Astrocyte of the hippocampus (primary cell): ENCODE measurements at regions not wholly inside any gene's neighbourhood (a gene's known extent, or its start where the extent isn't known, plus 50 kb on each side); places are given as distances from the start of the nearest gene placed in this dataset.
"Not testable (repeated sequence)": the region's sequence is repeated elsewhere in the genome, so short reads cannot be mapped to it uniquely, and the experiment has no call there.

ENCODE experiments used
- DNase-seq: peaks from one replicate; pipeline ENCODE4 v3.0.0; 2011; ENCODE audit warnings: low read depth, low spot score

DNA sequence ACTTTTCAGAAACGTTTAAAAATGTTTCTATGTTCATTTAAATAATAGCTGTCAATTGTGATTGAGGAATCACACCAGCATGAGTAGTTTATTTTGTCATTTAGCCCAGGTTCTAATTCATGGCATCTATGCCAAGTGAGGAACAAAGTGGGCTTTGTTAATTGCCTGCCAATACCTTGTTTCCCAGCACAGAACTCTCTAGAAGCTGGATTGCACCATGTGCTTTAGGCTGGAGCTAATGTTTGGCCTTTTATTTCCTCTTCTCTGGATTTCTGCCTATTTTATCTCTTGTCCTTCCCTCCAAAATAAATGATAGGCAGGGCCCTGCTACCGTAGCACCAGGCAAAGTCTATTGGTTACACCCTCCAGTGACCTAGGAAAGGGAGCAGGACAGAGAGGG, 109.9 kb upstream of the ITGB1 start:
- DNase-seq = peak; percentile 10

- peak; percentile 6 for DNase-seq
These were observed 109.5 kb upstream of the ITGB1 start for GRCh38 chr10:33067481-33067880.

GRCh38 chr10:33066558-33067236, 108.7 kb upstream of the ITGB1 start:
- DNase-seq = no peak

- DNase-seq = no peak
These were observed 107.1 kb upstream of the ITGB1 start for GRCh38 chr10:33065111-33065510.

- no peak for DNase-seq
These were observed 106.7 kb upstream of the ITGB1 start for GRCh38 chr10:33064706-33065105.

GRCh38 chr10:33057620-33058019, 99.6 kb upstream of the ITGB1 start:
- DNase-seq = no peak

- DNase-seq = no peak
These were observed 99.0 kb upstream of the ITGB1 start for GRCh38 chr10:33056828-33057596.

- peak; percentile 65 for DNase-seq
These were observed 97.6 kb upstream of the ITGB1 start for GRCh38 chr10:33055625-33056024.

GRCh38 chr10:33052915-33053810, 95.1 kb upstream of the ITGB1 start:
- no peak for DNase-seq

GRCh38 chr10:33052263-33052875, 94.3 kb upstream of the ITGB1 start:
- DNase-seq = no peak

GRCh38 chr10:33049963-33050920, 92.2 kb upstream of the ITGB1 start:
- DNase-seq = not testable (repeated sequence)

- no peak for DNase-seq
These were observed 90.2 kb upstream of the ITGB1 start for GRCh38 chr10:33048223-33048622.

- no peak for DNase-seq
These were observed 89.6 kb upstream of the ITGB1 start for GRCh38 chr10:33047655-33048054.

DNA sequence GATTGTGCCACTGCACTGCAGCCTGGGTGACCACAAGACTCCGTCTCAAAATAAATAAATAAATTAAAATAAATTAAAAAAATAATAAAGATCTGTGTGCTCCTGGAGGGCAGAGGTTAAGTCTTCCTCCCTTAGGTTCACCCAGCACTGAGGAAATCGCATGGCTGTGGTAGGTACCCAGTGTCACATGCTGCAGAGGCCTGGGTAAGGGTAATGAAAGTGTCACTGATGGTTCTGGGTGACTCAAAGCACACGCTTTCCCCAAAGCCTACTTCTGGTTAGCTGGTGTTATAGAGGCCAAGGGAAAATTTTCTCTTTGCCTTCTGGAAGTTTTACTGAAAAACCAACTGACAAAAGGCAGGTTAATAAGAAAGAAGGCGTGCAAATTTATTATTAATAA, 88.8 kb upstream of the ITGB1 start:
- DNase-seq = no peak

GRCh38 chr10:33045421-33045820, 87.4 kb upstream of the ITGB1 start:
- DNase-seq = no peak

DNA sequence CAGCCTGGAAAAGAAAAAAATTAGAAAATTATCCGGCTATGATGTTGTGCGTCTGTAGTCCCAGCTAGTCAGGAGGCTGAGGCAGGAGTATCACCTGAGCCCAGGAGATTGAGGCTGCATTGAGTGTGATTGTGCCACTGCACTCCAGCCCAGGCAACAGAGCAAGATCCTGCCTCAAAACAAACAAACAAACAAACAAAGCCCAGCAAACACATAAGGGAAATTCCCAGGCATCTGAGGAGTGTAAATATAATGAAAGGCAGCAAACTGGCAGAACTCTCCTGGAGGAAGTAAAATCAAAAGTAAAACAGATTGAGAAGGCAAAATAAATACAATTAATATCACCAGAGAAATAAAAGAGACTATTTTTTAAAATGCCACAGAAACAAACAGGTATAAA, 84.5 kb upstream of the ITGB1 start:
- DNase-seq = no peak

DNA sequence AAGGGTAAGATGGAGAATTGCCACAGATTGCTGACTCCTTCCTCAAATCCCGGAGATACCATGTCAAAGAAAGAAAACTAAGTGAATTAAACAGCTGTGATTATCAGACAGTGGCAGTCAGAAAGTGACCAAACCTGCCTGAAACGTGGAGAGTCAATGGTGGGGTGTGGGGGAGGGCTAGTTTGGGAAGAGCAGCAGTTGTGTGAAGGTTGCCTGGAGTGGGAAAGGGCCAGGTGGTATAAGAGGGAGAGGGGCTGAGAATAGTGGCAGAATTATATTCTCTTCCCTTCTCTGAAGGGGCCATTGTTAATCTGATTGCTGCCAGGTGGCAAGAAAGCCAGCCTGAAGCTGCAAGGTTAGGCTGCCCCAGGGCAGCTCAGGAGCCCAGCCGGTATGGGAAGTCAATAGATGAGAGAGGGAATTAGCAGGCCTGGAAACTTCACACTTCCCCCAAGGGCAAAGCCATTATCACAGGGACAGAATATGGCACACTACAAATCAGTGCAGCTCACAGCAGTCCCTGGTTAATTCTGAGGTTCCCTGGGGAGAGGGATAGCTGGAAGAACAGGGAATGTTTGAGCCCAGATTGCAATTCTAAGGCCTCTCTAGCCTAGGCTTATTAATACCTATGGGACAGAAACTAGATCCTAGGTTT, 83.9 kb upstream of the ITGB1 start:
- no peak for DNase-seq

GRCh38 chr10:33040436-33040835, 82.4 kb upstream of the ITGB1 start:
- DNase-seq = no peak

GRCh38 chr10:33039181-33039580, 81.2 kb upstream of the ITGB1 start:
- DNase-seq = no peak

GRCh38 chr10:33038672-33039071, 80.6 kb upstream of the ITGB1 start:
- DNase-seq = no peak
